ENCODE measurements at regions not wholly inside any gene's neighbourhood (a gene's known extent, or its start where the extent isn't known, plus 50 kb on each side); places are given as distances from the start of the nearest gene placed in this dataset.

DNA sequence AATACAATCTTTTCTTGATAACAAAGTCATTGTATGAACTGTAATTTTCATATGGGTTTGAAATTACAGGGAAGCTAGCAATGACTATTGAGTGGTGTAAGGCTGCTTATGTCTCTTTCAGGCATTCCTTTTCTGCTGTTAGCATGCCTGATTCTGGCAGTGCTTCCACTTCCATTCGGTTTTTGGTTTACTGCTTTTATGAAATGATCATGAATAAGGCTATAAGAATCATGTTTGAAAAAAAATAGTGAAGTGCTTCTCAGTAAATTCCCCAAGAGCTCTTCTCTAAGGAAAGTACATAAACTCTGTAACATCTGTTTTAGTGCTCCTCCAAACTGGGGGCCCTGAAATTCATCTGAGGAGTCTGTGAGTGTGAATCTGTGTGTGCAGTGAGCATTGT is 434.0 kb upstream of the RGS6 start:
- DNase-seq (ENCODE audit: low read depth), result no peak

DNA sequence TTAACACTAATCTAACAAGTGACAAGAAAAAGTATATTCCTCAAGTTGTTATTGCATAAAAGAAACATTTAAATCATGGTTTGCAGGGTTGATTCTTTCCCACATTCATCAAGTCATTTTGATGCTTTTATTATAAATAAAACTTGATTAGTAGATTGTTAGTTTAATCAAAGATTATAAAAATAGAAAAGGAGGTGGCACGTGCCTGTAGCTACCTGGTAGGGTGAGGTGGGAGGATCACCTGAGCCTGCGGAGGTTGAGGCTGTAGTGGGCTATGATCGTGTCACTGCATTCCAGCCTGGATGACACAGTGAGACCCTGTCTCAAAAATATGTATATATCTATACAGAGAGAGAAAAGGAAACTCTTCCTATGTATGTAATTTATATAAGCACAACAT is 433.2 kb upstream of the RGS6 start:
- no peak for DNase-seq (ENCODE audit: low read depth)

DNA sequence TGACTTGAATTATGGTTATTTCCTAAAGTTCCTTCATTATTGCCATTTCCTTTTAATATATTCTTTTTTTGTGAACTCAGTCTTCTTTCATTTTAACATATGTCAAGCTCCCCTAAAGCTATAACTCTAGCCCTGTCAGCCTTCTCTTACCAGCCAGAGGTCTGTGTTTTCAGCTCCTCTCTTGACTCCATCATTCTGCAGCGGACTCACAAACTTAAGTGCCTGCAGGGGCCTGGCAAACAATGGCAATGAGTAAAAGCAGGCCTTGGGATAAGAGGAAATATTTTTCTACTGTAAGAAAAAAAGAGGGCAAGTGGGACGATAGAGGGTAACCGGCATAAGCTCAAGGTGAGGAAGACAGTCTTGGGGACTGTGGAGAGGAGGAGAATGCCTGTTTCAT is 424.5 kb upstream of the RGS6 start:
- DNase-seq (ENCODE audit: low read depth), result no peak

DNA sequence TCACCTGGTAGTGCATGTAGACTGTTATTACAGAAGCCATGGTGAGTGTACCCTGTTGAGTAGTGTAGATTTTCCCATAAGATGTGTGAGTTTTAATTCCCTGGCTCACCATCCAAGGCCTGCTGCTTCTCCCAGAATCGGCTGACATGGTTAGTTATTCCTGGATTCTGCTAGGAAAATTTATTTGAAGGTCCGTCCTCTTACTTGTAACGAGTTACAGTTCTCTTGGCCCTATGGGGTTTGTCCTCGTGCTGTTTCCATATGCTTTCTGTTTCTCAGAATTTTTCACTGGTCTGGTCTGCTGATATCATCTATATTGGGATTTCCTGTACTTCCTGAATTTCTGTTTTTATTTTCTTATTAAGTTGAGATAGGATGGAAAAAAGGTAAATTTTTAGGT is 423.3 kb upstream of the RGS6 start:
- no peak for DNase-seq (ENCODE audit: low read depth)

DNA sequence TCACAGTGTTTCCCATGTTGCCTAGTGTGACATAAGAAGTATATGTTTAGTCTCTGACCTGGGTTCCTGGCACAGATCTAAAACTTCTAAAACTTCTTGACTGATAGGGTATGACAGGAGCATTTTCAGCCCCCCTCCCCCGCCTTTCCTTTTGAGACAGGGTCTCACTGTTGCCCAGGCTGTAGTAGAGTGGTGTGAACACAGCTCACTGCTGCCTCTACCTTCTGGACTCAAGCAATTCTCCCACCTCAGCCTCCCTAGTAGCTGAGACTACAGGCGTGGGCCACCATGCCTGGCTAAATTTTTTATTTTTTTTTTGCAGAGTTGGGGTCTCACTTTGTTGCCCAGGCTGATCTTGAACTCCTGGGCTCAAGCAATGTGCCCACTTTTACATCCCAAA is 421.1 kb upstream of the RGS6 start:
- DNase-seq (ENCODE audit: low read depth), result no peak

DNA sequence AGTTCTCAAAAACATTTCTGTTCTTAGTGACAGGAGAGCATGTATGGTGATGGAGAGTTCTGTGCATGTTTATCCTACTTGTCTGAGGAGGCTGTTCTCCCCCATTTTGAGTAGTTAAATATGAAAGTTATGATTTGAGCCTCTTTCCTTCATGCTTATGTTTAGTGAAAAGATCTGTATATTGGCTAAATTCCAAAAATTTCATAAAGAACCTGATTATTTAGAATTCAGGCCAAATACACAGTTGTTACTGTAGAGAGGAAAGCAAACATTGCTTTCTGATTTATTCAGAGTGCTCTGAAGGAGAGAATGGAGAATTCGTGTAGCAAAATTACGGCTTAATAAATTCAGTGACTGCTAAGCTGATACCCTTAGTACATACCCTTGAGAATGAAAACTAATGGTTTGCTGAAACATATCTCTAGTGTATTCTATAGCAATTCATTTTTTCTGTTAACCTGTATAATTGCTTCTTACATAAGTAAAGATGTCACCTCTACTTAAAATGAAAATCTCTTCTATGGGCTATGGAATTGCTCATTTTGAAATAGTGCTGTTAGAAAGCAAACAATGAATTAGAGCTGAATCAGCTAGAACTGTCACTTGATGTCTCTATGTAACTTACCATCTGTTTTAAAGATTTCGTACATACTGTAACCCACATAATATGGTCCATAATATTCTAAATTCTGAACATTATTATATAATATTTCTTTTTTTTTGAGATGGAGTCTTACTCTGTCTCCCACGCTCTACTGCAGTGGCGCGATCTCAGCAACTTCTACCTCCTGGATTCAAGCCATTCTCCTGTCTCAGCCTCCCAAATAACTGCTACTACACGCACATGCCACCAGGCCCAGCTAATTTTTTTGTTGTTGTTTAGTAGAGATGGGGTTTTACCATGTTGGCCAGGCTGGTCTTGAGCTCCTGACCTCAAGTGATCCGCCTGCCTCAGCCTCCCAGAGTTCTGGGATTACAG is 417.0 kb upstream of the RGS6 start:
- DNase-seq (ENCODE audit: low read depth), result no peak

DNA sequence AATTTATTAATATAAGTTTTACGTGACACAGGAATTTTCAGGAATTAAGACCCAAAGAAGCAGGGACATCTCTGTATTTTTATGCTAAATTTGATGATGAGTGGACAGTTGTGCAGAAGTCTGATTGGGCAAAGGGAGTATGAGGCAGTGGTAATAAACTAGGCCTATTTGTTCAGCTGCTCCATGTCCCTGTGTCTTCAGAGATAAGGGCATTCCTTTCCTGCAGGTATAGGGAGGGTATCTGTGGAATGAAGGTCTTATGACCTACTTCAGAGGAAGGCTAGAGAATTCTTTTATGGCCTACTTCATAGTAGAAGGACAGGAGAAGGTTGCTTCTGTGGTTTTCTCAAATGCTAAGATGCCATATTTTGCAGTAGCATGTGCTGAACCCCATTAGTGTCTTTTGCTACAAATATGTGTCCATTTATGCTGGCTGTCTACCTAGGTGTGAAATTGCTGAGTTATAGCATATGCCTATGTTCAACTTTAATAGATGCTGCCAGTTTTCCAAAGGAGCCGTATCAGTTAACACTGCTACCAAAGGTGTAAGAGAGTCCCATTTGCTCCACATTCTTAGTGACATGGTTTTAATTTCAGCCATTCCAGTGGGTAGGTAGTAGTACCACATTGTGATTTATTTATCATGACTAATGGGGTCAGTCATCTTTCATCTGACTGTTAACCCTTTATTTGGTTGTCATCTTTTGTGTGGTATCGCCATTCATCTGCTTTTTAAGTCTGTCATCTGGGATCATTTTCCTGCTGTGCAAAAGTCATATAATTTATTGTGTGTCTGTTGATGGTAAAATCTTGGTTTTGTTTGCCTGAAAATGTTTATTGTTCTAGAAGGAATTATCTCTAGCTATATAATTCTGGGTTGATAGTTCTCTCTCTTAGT is 410.7 kb upstream of the RGS6 start:
- no peak for DNase-seq (ENCODE audit: low read depth)

DNA sequence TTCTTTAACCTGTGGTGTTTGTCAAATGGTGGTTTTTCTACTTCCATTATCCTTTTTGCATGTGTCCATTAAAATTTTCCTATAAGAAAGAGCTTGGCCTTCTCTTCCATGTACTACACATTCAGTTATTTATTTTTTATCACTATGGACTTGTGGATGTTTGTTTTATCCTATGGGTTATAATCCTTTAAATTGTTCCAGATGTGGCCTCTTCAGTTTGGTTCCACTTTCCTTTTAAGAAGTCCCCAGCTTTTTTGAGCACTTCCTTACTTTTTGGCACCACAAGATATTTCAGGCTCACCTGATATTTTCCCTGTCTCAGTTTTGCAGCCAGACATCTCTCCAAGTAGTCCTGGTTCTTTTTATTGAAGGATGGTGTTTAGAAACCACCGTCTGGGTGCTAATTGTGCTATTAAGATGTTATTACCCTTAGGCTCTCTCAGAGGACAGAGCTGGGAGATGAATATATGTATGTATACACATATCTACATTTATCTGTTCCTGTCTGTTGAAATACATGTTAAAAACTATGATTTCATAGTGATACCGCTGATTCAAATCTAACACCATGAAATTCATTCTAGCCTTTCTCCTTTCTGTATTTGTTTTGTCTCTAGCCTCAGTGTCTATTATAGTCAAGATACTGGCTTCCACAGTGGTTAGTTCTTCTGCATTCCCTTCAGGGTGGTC is 408.5 kb upstream of the RGS6 start:
- no peak for DNase-seq (ENCODE audit: low read depth)

DNA sequence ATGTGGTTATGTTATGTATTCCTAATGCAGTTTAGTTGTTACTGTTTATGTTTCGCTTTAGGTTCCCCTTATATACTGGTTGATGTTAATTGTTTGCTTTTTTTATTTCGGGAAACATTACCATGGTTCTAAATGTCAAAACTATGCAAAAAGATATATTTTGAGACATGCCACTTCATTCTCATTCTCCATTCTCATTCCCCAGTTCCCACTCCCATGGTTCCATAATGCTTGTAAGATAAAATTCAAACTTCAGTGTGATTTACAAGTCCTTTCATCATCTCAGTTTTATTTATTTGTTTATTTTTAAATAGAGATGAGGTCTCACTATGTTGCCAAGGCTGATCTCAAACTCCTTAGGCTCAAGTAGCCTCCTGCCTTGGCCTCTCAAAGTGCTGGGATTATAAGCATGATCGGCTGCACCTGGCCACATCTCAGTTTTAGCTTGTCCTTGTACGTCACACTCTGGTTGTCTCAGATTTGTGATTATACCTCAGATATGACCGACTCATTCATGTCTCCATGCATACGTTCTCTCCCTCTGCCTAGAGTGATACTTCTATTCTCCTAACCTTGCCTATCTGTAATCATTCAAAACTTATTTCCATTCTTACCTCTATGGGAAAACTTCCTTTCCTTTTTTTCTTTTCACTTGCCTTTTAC is 407.8 kb upstream of the RGS6 start:
- DNase-seq (ENCODE audit: low read depth), result no peak

DNA sequence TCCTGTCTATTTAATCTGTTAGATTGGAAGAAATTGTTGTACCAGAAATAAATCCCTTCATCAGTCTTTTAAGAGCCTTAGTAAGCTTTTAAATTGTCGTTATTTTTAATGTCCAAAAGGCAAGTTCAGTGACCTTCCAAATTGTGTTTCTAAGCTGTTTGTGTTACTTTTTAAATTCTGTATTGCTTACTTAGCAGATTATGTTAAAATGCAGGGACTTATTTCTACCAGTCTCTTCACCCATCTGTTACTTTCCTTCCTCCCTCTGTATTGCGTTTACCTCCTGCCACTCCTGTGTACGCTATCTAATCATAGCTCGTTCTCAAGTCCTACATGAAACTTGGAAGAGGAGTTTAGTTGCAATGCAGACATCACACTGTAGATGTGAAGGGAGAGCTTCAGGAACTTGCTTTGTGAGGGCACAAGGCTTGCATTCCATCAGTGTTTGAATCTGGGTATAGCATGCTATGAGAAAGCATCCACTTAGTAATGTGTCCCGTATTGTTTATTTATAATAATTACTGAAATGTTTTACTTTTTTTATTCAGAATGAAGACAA is 406.5 kb upstream of the RGS6 start:
- no peak for DNase-seq (ENCODE audit: low read depth)

DNA sequence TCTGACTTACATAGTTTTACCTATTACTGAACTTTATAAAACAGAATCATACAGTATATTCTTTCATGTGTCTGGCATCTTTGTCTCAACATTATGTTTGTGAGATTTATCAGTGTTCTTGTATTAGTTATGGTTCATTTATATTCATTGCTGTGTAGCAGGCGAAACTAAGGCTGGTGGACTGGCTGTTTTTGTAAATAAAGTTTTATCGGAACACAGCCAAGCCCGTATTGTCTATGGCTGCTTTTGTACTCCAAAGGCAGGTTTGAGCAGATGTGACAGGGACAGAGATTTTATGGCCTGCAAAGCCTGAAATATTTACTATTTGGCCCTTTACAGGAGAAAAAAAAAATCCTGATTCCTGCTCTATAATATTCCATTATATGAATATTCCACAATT is 405.8 kb upstream of the RGS6 start:
- DNase-seq (ENCODE audit: low read depth), result no peak

DNA sequence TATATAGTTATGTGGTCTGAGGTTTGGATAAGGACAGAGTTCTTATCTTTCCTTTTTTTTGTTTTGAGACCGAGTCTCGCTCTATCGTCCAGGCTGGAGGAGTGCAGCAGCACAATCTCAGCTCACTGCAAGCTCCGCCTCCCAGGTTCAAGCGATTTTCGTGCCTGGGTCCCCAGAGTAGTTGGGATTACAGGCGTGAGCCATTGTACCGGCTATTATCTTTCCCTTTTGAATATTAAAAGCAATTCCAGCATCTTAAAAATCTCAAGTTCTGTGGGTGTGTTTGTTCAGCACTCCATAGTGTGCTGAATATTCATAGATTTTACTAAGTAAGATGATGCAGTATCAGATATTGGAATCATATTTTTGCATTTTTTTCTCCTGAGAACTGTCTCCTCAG is 404.4 kb upstream of the RGS6 start:
- no peak for DNase-seq (ENCODE audit: low read depth)

DNA sequence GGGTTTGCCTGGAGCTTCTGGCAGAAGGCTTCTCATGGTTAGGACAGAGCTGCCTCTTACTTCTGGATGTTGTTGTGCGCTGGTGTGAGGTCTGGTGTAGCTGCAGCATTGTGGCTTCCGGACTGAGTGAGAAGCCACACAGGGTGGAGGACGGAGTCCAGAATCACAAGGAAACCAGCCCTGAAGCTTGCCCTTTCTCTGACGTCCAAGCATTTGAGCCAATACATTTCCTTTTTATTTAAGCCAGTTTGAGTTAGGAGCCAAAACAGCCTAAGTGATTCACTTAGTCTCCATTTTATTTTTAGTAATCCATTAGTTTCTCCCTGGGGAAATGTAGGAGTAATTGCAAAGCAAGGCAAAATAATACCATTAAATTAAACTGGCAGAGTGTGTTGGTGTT is 402.4 kb upstream of the RGS6 start:
- DNase-seq (ENCODE audit: low read depth), result no peak

DNA sequence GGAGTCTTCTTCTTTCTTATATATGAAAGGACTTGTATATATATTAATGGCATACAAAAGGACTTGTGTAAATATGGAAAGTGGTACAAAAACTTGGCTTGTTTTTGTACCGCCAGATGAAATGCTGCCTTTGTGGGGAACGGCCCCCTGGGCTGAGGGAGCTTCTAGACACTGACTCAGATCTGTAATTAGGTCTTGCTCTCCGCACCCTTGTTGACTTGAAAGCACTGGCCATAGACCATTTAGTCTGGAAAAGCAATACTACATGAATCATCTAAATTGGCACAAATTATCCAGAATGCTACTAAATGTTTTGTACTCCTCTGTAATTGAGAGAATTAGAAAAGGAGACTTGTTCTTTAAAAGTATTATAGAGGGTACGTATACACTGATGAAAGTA is 399.9 kb upstream of the RGS6 start:
- no peak for DNase-seq (ENCODE audit: low read depth)

DNA sequence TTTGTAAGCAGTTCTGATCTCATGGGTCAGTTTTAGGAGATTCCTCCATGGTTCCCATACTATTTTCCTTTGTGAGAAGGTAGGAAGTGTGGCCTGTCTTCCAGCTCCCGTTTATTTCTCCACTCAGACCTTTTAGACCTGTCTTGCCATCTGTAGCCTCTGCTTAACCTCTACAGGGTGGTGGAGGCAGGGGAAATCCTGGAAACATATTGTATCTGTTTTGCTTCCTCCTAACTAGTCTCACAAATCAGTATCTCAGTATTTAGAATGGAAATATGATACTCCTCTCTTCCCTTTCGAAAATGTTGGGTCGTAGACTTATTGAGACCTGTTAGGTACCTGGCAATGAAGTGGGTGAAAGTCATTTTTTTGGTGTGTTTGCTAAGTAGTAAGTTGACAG is 399.4 kb upstream of the RGS6 start:
- DNase-seq (ENCODE audit: low read depth), result no peak

DNA sequence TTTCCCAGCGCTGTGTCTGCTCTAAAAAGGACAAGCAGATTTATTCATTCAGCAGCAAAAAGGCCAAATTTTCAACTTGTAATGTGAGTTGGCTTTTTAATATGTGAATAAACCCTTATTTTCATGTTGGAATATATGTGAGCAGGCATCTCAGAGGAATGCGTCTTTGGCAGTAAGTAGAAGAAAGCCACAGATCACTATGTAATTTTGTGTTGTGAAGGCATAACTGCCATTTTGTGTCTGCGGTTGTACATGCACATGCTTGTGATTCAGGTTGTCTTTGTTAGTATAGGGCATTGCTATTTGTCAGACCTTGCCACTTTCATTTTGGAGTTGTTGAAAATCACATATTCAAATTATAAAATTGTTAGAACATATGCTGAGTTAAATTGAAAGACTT is 398.8 kb upstream of the RGS6 start:
- DNase-seq (ENCODE audit: low read depth), result no peak

DNA sequence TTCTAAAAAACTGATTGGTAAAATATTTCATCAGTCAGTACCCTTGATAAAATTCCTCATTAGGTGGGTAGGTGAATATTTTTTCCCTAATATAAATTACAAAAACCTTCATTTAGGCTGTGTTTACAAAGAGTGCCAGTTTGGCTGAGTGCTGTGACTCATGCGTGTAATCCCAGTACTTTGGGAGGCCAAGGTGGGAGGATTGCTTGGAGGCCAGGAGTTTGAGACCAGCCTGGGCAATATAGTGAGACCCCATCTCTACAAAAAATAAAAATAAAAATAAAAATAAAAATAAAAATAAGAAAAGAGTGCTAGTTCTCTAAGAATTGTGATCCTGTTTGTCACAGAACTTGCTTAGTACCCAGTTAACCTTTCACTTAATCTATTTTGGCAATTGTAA is 398.4 kb upstream of the RGS6 start:
- DNase-seq (ENCODE audit: low read depth), result no peak

DNA sequence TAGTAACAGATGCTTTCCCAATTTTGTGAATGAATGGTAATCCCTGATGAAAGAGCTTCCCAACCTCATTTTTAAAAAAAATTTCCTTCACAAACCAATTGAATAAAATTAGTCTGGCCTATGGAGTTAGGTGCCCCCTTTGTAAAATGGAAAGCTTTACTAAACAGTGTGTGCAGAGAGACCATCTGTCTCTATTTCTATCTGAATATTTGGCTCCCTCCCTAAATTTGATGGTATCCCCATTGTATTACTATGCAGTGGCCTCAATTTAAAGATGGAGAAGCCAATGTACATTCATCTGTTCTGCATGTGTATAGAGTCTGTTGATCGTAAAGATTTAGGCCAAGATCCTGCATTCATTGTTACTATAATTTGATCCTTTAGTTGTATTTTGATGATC is 397.7 kb upstream of the RGS6 start:
- no peak for DNase-seq (ENCODE audit: low read depth)

DNA sequence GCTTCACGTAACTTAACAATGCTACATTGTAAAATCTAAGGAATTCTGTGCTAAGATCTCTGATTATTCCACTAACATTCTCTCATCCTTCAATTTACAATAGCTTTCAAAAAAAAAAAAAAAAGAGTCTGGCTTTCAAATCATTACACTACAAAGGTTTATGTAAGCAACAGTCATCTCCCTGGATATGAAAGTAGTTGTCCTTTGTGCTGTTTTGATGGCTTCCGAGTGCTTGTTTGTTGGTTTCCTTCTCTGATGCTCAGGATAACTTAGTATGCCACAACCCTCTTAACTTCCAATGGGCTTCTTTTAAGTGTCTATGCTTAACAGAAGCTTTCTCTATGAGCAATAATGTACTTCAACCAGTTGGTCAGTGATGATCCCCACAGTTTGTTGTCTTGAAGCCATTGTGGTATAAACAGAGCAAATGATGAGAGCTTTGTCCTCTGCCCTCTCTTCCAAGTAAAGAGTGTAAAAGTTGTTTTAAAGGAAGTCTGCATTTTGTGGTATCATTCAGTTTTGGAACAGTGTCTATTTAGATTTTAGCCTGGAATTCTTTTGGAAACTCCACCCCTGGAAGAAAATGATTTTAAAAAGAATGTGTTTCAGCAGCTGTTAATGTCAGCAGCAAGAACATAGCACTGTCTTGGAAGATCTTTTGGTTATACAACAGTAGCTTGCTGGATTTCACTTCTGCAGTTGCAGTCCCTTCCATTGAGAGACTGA is 396.1 kb upstream of the RGS6 start:
- DNase-seq (ENCODE audit: low read depth), result no peak

DNA sequence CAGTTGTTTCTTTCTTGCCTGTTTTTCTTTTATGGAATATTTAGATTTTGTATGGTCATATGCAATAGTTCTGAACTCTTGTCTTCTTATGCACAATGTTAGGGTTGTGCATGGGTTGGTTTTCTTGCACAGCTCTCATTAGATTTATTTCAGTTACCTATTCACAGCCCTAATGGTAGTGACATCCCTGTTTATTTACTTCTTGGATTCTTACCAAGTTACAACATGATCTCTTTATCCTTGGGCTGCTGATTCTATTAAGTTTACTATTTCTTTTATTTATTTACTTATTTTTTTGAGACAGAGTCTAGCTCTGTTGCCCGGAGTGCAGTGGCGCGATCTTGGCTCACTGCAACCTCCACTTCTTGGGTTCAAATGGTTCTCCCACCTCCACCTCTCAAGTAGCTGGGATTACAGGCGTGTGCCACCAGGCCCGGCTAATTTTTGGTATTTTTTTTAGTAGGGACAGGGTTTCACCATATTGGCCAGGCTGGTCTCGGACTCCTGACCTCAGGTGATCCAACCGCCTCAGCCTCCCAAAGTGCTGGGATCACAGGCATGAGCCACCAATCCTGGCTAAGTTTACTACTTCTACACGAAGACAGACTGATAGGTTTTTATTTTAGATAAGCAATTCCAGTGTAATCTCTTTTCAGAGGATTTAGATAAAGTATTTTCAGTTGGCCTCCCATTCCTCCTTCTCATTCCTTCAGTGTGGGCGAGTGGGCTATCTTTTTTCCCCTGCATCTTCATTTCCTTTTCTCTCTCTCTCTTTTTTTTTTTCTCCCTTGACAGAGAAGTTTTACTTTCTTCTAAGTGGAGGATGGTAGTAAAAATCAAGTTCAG is 395.1 kb upstream of the RGS6 start:
- no peak for DNase-seq (ENCODE audit: low read depth)
